GM21526 (cell line): ENCODE measurements at regions not wholly inside any gene's neighbourhood (a gene's known extent, or its start where the extent isn't known, plus 50 kb on each side); places are given as distances from the start of the nearest gene placed in this dataset.

ENCODE experiments used
- ATAC-seq: cut with Tn5 transposase; IDR thresholded peaks from one replicate; pipeline ENCODE4 v1.9.1; 2021; ENCODE audit warnings: moderate library complexity; ENCODE audit not compliant: unreplicated experiment, low FRiP score

DNA sequence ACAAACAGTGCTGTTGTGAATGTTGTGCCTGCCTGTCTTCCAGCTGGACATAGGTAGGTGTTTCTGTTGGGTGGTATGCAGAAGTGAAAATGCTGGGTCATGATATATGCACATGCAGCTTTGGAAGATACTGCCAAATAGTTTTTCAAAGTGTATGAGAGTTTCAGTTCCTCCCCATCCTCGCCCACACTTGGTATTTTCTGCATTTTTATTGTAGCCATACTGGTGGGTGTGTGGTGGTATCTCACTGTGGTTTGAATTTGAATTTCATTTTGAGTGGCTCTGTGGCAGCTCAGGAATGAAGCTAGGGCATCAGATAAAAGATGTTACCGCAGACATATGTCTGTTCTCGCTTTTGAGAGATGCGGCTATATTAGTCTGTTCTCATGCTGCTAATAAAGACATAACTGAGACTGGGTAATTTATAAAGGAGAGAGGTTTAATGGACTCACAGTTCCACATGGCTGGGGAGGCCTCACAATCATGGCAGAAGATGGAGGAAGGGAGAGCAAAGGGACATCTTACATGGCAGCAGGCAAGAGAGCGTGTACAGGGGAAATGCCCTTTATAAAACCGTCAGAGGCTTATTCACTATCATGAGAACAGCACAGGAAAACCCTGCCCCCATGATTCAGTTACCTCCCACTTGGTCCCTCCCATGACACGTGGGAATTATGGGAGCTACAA lies 183.1 kb downstream of the CAND1 start:
- ATAC-seq = peak; percentile 66

DNA sequence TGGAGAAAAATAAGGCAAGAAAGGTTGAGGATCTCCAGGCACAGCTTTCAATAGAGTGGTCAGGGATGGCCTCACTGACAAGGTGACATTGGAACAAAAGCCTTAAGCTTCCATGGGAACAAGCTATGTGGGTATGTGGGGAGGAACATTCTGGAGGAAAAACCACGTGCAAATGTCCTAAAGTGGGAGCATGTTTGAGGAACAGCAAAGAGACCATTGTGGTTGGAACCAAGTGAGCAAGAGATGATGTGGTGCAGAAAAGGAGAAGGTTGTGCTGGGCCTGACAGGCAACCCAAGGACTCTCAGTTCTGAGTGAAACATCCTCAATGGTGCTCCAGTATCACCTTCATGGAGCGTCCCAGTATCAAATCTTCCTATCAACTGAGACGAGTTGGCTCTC lies 184.0 kb downstream of the CAND1 start:
- no peak for ATAC-seq

DNA sequence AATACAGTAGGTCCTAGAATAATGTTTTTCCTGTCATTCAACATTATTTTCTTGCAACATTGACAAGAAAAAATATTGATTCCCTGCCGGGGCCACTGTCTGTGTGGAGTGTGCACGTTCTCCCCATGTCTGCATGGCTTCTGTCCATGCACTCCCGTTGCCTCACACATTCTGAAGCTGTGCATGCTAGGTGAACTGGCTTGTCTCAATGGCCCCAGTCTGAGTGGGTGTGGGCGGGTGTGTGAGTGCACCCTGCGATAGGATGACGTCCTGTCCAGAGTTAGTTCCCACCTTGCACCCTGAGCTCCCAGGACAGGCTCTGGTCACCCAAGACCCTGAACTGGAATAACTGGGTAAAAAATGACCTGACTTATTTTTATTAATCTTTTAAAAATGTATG lies 186.1 kb downstream of the CAND1 start:
- ATAC-seq = no peak

DNA sequence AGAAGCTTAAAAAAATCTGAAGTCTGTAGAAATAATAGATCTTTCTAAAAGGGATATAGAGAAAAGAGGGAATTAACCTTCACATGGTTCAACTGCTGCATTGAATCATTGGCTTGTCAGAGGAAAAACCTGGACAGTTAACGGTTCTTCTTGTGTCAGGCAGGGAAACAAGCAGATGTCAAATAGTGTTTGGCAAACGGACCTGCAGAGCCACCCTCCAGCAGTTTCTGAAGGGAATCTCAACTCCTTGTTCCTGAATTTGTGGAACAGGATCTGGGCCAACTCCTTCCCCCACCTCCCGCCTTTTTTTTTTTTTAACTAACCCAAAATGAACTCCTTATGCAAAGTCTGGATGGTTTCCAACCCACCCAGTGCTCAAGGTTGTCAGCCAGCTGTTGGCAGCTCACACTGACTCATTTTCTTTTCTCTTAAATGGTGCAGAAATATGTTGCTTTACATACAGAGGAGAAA lies 187.3 kb downstream of the CAND1 start:
- ATAC-seq = no peak

DNA sequence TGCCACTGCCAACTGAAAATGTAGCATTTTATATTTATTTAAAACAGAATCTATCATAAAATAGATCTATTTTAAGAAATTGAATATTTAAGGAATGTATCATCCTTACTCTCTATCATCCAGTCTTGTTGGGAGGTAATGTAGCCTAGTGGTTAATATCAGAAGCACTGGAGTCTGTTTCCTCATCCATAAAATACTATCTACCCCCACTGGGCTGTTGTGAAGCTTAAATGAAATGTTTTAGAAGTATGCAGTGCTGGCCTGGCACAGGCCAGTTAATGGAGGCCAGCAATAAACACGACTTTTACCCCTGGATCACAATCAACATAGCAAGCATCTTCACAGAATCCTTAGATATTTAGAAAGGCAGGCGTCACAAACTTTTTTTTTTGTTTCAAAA lies 188.0 kb downstream of the CAND1 start:
- no peak for ATAC-seq

DNA sequence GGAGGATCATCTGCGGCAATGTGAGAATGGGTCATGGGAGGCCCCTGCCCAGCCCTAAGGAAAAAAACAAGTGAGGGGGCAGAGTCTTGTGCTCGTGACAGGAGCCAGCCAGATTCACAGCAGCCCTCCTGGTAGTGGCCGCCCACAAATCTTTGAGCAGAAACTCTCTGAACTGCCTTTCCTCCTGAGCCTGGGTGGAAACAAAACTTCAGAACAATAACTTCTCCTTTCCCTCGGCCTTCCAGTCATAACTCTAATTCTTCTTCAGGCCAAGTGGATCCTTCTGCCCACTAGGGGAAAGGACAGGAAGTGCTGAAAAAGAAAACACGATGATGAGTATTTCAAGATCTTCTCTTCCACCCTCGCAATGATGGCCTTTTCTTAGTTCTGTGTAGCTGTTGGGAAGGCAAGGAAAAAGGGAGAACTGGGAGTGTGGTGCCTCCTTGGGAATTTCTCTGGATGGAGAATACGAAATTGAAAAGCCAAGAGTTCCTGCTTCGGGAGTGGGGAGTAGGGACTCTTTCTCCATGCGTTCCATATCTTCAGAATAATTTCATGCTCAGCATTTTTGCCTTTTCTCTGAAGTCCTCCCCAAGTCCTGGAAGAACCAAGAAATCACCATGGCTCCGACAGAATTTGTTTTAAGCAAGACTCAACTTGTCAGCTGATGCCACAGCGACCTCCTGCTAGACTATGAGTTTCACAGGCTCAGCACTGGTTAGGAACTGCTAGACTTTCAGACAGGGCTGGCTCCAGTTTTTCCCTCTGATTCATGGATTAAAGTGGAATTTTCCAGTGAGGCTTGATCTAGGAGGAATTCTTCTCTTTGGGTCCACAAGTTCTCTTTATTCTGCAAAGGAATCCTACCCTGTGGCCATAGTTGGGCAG lies 188.9 kb downstream of the CAND1 start:
- no peak for ATAC-seq

DNA sequence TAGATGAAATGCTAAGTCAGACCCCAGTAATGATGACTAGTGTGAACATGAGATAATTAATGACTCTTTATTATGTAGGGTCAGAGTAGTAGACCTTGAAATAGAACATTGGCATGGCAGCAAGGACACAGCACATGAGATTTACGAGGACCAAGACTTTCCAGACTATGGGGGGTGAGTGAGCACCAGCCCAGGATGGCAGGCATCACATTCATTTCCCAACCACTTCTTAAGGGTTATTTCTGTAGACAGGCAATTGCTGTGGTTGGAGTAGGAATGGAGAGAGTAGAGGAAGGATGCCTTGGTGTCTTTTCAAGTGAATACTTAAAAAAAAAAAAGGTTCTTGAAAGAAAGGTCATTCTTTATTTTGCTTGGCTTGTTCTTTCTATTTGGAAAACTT lies 189.4 kb upstream of the DYRK2 start:
- ATAC-seq = no peak

DNA sequence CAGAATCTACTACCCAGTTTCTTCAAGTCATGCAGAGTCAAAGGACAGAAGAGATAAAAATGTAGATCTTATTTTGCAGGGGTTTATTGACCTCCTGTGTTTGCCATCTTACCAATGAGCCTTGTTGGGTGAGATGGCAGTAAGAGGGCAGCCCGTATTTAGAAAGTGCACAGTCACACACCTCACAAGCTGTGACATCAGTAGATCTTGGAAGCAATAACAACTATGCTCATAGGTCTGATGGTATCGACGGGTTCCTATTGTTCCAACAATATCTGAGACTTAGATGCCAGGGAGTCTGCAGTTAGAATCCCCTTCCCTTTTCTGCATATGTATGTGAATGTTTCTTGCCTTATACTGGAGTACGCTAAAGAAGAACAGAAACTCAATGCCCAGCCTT lies 189.0 kb upstream of the DYRK2 start:
- no peak for ATAC-seq

DNA sequence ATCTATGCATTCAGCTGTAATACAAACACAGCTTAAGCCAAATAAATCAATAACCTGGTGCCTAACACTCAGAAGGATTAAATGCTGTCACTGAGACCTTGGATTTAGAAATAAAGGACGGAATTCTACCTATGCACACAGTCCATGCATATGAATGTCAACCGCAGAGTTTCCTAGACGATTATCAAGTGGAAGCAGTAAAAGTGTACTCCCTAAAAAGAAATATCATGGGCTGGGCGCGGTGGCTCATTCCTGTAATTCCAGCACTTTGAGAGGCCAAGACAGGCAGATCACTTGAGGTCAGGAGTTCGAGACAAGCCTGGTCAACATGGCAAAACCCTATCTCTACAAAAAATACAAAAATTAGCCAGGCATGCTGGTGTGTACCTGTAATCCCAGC lies 188.2 kb upstream of the DYRK2 start:
- ATAC-seq = no peak

DNA sequence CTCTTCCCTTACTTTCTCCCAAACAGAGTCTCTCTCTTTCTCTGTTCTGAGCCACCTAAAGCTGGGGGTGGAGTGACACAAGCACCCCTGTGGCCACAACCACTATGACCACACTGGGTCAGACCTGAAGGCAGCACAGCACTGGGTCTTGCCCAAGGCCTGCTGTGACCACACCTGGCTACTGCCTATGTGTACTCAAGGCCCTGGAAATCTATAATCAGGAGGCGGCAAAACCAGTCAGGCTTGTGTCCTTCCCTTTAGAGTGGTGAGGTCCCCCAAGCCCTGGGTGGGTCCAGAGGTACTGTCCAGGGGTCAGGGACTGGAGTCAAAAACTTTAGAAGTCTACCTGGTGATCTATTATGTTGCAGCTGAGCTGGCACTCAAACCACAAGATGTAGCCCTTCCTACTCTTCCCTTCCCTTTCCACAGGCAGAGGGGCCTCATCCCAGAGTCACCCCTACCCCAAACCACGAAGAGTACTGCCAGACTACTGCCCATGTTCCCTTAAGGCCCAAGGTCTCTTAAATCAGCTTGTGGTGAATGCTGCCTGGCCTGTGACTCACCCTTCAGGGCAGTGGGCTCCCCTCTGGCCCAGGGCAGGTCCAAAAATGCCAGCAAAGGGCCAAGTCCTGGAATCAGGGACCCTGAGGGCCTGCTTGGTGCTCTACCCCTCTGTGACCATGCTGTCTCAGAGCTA lies 179.8 kb upstream of the DYRK2 start:
- no peak for ATAC-seq

DNA sequence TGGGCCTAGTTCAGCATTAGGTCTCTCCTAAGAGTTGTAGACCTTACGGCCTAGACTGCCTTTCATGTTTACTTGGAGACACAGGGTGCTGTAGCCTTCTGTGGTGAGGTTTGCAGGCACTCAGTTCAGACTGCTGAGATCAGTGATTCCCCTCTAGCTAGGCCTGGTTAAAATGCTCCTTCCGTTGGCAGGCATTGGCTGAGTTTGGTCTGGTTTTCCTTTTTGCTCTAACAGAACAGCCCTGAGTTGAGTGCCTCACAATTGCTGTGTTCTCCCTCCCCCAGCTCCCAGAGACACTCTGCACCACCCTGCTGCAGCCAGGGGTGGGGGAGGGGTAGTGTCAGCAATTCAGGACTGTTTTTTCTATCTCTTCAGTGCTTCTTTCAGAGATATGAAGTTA lies 178.9 kb upstream of the DYRK2 start:
- ATAC-seq = no peak

DNA sequence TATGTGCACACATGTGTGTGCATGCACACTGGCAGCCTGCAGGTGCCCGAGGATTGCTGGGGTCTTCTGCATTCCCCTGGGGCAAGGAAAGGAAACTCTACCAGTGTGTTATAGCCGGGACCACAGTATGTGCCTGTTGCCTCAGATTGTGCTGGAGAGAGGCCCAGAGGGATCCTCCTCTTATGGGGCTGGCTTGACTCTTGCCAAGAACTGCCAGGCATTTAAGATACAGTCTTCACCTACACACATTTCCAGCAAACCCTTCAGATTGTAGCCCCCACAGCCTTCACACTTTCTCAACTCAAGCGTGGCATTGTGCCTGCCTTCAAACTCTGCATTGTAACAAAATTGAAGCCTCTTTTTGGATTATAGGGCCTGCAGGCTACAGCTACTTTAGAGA lies 176.7 kb upstream of the DYRK2 start:
- no peak for ATAC-seq

DNA sequence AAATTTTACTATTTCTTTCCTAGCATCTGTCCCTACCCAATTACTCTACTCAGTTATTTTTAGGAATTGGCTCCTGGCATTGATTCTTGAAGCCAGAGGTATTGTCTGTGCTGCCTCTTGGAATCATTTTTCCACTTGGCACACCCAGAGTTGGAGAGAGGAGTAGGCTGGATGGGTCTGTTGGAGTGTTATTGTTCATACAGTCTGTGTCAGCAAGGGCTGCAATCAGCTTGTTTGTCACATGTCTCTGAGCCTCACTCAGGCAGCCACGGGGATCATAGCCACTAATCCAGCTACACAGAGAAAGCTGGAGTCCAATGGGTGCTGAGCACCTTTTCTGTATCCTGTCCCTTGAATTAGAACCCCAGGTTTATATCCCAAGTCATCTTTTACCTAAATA lies 176.0 kb upstream of the DYRK2 start:
- ATAC-seq = no peak

DNA sequence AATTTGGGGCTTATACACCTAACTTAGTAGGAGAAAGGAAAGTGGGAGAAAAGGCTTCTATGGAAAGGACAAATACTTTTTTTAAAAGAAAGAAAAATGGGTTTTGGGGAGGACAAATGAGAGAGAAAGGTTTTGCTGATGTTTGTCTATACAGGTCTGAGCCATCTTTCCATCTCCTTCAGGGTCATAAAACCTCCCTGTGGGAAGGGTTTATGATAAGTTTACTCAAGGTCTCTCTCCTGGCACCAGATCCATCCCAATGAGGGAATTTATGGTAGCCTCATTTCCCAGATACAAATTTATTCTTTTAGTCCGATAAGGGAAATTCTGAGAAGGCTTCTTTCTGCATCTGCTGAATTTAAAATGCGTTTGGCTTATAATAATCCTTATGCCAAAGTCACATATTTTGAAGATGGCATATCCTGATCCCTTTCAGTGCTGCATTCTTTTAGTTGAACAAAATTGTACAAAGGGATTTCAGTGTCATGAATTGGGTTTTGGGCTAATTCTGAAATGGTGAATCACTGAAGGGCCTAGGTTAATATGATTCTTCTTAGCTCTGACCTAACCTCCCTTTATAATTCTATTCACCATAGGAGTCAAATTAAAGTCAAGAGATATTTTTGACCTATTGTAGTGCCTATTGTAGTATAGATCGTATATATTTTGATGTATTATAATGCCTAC lies 173.5 kb upstream of the DYRK2 start:
- no peak for ATAC-seq

DNA sequence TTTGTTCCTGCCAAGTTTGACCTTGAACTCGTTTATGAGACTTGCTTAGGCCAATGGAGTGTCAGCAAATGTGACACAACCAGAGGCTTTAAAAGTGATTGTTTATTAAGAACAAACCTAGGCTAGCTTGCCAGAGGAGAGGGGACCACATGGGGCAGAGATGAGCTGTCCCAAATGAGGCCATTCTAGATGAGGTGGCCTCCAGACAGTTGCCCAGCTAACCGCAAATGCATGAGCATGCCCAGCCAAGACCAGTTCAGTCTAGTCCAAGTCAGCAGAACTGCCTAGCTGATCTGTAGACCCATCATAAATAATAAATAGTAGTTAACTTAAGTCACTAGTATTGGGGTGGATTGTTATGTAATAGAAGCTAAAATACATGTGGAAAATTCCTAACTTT lies 172.8 kb upstream of the DYRK2 start:
- no peak for ATAC-seq

DNA sequence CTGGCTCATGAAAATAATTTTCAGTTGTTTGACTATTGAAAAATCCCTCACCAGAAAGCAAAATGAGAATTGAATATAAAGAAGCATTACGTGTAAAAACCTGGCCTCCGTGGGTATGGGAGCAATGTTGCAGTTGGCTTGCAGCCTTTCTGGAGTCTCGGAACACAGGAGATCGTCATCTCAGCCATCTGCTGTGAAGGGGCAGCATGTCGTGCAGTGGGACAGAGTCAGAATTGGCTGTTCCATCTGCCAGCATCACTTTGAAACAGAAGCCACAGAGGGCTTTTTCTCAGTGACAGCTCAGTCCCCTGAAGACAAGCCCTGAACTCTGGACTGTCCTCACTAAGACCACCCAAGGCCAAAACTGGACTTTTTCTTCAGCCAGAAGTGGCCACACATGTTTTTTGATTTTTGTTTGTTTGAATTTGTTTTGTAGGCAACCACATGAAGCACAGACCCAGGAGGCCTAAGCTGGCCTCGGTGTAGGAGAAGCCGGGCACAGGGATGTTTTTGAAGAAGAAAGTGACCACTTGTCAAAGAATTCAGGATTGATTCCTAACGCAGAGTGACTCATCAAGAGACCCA lies 170.8 kb upstream of the DYRK2 start:
- no peak for ATAC-seq

DNA sequence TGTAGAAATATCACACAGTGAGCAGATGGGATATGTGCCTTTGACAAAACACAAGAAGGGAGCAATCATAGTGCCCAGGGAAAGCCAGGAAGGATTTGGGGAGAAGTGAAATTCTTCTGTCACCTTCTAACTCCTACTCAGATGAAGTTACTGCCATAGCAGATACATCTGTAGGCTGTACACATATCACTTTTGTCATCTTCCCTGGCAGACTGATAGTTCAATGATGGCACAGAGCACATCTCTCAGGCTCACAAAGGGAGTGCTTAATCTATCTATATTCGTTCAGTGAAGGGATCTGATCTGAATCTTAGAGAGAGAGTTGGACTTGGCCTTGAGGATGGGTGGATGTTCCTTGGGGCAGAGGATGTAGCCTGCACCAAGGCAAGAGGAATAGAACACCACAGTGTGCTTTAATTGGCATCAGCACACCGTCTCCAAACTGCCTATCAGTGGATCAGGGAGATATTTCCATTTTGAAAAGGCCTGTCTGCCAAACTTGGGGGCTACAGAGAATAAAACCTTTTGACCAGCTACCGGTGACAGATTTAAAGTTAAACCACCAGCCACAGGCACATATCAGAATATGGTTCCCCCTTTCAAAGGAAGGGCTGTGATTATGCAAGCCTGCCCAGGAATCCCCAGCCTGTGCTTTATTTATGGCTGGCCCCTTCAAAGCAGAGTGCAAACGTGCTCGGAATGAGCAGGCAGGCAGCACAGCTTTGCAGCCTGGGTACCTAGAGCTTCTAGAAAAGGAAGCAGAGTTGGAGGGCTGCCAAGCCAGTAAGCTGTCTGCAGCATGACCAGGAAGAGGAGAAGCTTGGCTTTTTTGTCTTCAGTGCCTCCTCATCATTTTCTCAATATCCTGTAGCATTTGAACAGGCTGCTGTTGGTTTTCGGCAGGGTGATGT lies 165.5 kb upstream of the DYRK2 start:
- ATAC-seq = peak; percentile 49

DNA sequence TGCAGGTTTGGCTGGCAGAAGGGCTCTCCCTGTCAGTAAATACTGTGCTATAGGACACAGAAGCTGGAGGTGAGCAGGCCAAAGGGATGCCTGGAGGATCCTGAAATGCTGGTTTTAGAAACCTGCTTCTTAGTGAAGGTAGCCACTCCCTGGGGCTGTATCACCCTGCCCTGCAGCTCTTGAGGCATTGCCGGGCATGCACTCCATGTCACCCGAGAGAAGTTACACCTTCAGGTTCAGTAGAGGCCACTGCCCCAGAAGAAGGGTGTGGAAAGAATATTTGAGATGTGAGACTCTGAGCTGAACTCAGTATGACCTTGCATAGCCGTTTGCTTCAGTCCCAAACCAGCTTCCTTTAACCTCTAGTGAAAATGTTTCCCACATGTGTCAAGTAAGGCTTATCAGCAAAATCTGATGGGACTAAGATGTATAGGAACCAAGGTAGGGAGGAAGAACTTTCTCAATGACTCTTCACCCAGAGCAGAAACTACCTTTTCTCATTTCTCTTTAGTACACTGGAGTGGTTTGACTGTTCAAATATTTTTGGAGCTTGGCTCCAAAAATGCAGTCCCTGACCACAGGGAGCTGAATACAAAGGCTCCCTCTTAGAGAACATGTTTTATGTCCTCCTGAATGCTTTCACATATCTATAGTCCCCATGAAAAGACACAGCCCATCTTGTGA lies 164.5 kb upstream of the DYRK2 start:
- peak; percentile 50 for ATAC-seq
